Right lung (tissue), 2 donors: ENCODE measurements at regions not wholly inside any gene's neighbourhood (a gene's known extent, or its start where the extent isn't known, plus 50 kb on each side); places are given as distances from the start of the nearest gene placed in this dataset.
"Not testable (repeated sequence)": the region's sequence is repeated elsewhere in the genome, so short reads cannot be mapped to it uniquely, and the experiment has no call there.

Source experiments
- DNase-seq, 2 donors: peaks; one replicate each; pipeline ENCODE4 v3.0.0-alpha.2; 2013

GRCh38 chr1:4215391-4215790 is 315.3 kb upstream of the C1orf174 start:
- DNase-seq, result no peak

DNA sequence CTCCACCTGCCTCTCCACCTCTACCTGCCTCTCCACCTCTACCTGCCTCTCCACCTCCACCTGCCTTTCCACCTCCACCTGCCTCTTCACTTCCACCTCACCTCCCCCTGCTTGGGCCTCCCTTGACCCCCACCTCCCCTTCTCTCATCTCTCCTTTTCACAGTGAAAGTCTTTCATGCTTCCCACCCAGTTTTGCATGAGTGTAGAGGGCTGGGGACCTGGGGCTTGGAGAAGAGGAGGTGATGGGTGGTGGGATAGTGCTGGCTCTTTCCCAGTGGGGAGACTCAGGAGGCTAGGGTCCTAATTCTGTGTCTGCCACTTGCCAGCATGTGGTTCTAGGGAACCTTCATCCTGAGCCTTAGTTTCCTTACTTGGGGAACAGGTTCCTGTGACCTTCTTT is 316.2 kb upstream of the C1orf174 start:
- no peak for DNase-seq

- no peak for DNase-seq
Measured at GRCh38 chr1:4218619-4219018, 318.5 kb upstream of the C1orf174 start.

DNA sequence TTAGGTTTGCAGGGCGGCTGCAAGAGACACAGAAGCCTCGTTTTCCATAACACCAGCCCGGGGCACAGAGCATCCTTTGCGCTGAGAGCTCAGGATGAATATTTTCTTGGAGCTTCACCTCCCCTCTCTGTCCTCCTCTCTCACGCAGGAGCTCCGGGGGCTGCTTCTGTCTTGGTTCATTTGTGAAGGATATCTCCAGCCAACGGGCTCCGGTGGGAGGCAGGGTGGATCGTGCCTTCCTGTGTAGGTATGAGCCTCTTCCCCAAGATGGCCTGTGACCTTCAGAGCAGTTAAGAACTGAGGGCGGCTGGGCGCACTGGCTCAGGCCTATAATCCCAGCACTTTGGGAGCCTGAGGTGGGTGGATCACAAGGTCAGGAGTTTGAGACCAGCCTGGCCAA is 319.0 kb upstream of the C1orf174 start:
- DNase-seq, result no peak

DNA sequence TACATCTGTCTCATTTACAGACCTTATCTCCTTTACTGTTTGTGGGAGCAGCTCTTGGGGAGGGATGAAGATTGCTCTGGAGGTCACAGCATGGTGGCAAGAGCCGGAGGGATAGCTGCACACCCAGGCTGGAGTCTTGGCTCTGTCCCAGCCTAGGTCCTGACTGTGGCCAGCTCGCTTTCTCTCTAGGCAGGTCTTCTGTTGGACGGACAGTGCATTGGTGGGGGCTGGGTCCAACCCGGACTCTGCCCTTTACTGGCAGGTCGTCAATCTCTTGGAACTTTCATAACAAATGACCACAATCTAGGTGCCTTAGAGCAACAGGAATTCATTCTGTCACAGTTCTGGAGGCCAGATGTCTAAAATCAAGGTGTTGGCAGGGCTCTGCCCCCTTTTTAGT is 319.8 kb upstream of the C1orf174 start:
- no peak for DNase-seq

GRCh38 chr1:4220362-4220761 is 320.3 kb upstream of the C1orf174 start:
- no peak for DNase-seq

GRCh38 chr1:4221107-4221506 is 321.0 kb upstream of the C1orf174 start:
- no peak for DNase-seq

- no peak for DNase-seq
Measured at GRCh38 chr1:4224684-4225467, 324.8 kb upstream of the C1orf174 start.

- DNase-seq, result no peak
Measured at GRCh38 chr1:4227986-4228385, 327.9 kb upstream of the C1orf174 start.

GRCh38 chr1:4253935-4254334 is 353.9 kb upstream of the C1orf174 start:
- DNase-seq, result no peak

- DNase-seq, result no peak
Measured at GRCh38 chr1:4256351-4256750, 356.3 kb upstream of the C1orf174 start.

- DNase-seq, result not testable (repeated sequence)
Measured at GRCh38 chr1:4258146-4258777, 358.2 kb upstream of the C1orf174 start.

- no peak for DNase-seq
Measured at GRCh38 chr1:4261327-4261726, 361.3 kb upstream of the C1orf174 start.

GRCh38 chr1:4262665-4263064 is 362.6 kb upstream of the C1orf174 start:
- DNase-seq, result no peak

GRCh38 chr1:4263699-4264098 is 363.6 kb upstream of the C1orf174 start:
- DNase-seq, result no peak

DNA sequence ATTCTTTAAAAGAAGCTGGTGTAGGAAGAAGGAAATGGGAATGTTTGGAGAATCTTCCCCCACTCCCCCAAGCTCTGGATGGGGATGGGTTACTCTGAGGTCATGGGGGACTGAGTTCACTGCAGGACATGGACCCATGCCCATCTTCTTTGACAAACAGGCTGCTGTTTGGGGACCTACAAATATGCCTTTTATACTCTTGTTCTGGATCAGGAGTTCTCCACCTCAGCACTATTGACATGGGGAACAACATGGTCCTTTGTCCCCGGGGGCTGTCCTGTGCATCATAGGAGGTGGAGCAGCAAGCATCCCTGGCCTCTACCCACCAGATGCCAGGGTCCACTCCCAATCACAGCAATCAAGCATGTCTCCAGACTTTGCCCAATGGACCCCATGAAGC is 365.8 kb upstream of the C1orf174 start:
- no peak for DNase-seq

DNA sequence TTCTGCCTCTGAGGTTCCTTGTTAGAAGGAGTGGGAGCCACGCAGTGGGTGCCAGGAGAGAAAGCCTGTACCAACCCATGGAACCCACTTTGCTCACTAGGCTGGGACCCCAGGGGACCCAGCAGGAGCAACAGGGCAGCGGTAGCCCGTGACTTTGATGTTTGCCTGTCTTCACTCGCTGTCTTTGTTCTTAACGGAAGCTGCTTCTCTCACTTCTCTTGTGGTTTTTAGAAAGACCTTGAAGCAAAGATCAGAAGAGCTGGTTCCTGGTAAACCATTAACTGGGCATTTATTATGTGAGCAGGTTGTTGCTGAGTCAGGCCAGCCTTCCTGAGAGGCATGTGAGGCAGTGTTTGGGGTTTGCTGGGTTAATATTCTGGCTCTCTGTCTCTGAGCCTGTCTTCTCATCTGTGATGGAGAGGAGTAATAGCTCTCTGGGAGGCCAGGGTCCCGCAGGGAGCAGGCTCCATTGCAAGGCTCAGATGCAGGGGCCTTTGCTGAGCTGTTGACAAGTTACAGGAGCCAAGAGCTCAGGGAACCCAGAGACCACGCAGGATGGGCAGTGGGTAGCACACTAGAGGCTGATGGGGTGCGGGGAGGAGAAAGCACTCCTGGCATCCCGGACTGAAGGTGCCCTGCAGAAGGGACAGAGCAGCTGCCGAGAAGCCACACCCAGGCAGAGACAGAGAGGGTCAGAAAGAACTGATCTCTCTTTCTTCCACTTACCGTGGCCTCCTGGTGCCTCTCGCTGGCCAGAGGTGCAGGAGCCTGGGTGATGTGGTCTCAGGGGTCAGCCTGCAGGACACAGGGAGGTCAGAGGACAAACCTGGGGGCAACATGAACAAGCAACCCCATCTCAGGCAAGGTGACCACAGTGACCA is 367.5 kb upstream of the C1orf174 start:
- DNase-seq, result no peak

GRCh38 chr1:4268262-4268888 is 368.3 kb upstream of the C1orf174 start:
- no peak for DNase-seq

GRCh38 chr1:4268889-4269284 is 368.8 kb upstream of the C1orf174 start:
- no peak for DNase-seq

GRCh38 chr1:4269330-4269729 is 369.3 kb upstream of the C1orf174 start:
- no peak for DNase-seq

DNA sequence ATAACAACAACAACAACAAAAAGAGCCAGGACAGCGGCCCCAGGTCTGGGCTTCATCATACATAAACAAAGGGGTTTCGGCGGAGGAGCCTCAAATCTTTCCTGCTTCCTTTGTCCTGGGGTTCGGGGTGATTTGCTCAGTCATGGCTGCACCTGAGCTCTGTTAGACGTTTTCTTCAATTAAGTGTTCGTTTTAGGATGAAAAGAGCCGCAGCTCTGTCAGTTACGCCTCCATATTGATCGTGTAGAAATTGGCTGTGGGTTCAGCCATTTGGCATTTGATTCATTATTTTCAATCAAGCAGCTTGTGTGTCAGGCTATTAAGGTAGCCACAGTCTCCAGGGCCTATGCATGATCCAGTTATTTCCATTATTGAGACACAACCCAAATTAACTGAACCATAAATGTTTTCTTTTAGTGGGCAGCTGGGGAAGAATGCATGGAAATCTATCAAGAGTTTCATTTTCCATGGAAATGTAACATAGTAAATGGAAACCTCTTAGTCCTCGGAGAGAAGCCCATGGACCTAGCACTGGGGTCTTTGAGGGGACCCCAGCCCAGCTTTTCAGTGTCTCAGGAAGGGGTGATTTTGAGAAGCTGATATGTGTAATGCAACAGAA is 370.0 kb upstream of the C1orf174 start:
- no peak for DNase-seq
